HK-2 (cell line): ENCODE measurements at regions not wholly inside any gene's neighbourhood (a gene's known extent, or its start where the extent isn't known, plus 50 kb on each side); places are given as distances from the start of the nearest gene placed in this dataset.
"Not testable (repeated sequence)": the region's sequence is repeated elsewhere in the genome, so short reads cannot be mapped to it uniquely, and the experiment has no call there.

Source experiments
- DNase-seq: peaks from one replicate; pipeline ENCODE4 v3.0.0-alpha.2; 2018; ENCODE audit not compliant: unreplicated experiment

DNA sequence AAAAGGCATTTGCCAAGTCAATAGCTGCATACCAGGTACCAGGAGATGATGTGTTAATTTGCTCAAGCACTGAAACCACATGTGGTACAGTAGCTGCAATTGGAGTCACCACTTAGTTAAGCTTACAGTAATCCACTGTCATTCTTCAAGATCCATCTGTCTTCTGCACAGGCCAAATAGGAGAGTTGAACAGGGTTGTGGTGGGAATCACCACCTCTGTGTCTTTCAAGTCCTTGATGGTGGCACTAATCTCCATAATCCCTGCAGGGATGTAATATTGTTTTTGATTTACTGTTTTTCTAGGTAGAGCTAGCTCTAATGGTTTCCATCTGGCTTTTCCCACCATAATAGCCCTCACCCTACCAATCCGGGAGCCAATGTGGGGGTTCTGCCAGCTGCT lies 91.9 kb downstream of the FCRL5 start:
- no peak for DNase-seq

DNA sequence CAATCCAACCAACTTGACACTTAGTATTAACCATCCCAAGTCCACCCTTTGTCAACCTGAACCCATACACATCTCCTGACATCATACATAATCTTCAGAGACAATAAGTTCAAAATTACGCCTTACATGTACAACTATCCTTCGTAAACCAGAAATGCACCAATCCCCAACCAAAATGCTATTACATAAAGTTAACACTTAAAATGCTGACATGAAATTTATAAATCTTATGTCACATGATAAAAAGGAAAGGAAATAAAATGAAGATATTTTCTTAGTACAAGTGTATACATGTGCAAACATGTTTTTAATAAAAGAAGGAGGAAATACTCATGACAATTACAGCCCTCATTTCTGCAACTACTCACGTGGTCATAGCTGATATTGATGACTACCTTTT lies 95.0 kb downstream of the FCRL5 start:
- DNase-seq = no peak

DNA sequence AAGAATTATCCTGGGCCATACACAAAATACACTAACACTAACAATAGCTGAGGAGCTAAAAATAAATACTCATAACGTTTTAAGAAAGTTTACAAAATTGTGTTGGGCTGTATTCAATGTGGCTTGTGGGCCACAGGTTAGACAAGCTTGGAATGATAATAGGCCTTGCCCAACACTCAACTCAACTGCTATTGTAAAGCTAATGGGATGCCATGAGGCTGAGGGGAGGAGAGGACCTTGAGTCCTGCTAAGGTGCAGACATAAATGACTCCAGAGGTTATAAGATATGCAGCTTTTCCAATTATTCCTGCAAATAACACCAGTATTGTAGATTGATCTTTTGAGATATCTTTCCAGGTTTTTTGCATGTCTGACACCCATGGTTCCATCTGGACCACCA lies 97.0 kb downstream of the FCRL5 start:
- DNase-seq = no peak

DNA sequence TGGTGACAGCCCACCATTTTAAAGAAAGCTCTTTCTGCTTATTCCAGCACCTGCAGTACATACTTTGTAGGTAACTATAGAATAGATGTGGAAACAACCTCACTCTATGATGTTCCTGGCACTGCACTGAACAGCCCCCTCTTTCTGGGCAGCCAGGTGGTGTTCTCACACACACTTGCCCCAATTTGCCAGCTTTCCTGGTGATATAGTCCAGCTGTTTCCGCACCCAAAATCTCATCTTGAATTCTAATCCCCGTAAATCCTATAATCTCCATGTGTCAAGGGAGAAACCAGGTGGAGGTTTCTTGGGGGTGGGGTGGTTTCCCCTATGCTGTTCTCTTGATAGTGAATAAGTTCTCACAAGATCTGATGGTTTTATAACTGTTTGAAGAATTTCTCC lies 102.2 kb downstream of the FCRL5 start:
- no peak for DNase-seq

DNA sequence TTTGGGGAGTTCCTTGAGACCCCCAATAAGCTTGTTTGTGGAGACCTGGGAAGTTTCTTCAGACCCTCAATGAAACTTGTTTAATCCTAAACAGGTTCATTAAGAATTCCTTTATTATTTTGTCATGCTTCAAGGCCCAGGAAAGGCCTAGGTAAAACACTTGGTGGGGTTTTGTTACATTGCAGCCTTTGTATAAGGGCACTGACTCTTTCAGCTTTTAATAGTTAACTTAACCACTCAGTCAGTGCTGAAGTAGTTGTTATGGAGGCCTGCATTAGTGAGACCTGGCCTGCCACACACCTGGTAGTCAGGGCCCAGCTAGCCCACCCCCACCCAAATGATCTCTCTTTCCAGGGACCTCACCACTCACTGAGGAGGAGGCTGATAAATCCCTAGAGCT lies 103.7 kb downstream of the FCRL5 start:
- no peak for DNase-seq

DNA sequence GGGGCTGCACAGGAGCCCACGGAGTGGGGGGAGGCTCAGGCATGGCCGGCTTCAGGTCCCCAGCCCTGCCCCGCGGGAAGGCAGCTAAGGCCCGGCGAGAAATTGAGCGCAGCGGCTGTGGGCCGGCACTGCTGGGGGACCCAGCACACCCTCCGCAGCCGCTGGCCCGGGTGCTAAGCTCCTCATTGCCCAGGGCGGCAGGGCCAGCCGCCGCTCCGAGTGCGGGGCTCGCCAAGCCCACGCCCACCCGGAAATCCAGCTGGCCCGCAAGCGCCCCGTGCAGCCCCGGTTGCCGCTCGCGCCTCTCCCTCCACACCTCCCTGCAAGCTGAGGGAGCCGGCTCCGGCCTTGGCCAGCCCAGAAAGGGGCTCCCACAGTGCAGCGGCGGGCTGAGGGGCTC lies 106.0 kb downstream of the FCRL5 start:
- not testable (repeated sequence) for DNase-seq

DNA sequence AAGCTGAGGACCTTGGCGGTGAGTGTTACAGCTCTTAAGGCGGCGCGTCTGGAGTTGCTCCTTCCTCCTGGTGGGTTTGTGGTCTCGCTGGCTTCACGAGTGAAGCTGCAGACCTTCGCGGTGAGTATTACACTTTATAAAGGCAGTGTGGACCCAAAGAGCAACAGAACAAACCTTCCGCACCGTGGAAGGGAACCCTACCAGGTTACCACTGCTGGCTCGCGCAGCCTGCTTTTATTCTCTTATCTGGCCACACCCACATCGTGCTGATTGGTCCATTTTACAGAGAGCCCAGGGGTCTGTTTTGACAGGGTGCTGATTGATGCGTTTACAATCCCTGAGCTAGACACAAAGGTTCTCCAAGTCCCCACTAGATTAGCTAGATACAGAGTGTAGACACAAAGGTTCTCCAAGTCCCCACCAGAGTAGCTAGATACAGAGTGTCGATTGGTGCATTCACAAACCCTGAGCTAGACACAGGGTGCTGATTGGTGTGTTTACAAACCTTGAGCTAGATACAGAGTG lies 106.6 kb downstream of the FCRL5 start:
- DNase-seq = not testable (repeated sequence)

DNA sequence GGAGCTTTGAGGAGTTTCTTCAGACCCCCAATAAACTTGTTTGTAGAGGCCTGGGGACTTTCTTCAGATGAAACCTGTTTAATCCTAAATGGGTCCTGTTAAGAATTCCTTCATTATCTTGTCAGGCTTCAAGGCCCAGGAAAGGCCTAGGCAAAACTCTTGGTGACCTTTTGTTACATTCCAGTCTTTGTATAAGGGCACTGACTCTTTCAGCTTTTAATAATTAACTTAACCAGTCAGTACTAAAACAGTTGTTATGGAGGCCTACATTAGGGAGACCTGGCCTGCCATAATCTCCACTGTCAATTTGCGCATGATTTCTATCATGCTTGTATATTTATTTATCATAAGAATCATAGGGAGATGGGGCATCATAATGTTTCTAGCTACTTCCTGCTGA lies 110.2 kb downstream of the FCRL5 start:
- DNase-seq = no peak

DNA sequence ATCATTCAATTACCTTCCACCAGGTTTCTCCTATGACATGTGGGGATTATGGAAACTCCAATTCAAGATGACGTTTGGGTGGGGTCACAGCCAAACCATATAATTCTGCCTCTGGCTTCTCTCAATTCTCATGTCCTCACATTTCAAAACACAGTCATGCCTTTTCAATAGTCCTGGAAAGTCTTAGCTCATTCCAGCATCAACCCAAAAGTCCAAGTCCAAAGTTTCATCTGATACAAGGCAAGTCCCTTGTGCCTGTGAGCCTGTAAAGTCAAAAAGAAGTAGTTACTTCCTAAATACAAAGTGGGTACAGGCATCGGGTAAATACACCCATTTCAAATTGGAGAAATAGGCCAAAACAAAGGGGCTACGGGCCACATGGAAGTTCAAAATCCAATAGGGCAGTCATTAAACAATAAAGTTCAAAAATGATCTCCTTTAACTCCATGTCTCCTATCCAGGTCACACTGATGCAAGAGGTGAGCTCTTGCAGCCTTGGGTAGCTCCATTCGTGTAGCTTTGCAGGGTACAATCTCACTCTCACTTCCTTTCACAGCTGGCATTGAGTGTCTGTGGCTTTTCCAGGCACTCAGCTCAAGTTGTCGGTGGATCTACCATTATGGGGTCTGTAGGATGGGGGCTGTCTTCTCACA lies 112.9 kb downstream of the FCRL5 start:
- DNase-seq = no peak

DNA sequence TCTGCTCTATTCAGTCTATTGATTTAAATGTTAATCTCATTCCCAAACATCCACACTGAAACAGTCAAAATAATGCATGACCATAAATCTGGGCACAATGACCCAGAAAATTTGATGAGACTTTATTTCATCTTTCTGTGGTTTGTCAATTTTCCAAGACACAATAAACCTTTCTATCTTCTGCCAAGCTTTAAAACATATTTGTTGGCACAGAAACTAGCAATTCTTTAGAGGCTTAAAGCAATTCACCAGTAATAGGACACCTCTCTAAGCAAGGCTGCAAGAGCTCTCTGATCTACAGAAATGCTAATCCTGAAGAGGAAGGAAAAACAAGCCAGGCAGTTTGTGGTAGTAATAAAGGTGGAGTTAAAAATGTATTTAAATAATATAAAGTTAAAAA lies 113.7 kb downstream of the FCRL5 start:
- no peak for DNase-seq

DNA sequence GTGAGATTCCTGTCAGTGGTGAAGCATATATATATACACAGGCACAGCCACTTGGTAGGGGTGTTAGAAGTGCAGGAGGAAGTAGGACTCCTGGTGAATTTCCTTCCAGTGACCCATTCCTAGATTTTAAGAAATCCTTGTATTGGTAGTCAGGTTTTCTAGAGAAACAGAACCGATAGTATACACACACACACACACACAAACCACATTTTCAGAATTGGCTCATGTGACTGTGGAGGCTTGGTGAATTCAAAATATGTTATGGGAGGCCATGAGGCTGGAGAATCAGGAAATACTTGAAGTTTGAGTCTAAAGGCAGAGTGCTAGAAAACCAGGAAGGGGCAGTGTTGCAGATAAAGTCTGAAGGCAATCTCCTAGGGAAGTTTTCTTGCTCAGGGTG lies 114.2 kb downstream of the FCRL5 start:
- no peak for DNase-seq

DNA sequence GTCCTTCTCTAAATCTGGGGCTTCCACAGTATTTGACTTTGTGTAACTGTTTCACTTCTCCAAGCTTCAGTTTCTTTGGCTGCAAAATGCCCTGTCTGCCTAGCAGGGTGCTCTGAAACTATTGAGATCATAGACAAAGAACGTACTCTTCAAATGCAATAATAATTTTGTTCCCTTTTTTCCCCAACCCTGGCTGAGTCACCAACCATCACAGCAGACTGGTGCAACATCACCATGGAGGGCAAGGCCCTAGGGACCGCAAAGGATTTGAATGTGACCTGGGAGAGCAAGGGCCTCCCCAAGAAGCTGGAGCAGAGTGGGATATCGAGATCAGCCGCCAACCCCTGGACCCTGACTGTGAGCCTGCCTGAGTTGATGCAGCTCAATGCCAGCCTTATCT lies 115.0 kb downstream of the FCRL5 start:
- DNase-seq = no peak

DNA sequence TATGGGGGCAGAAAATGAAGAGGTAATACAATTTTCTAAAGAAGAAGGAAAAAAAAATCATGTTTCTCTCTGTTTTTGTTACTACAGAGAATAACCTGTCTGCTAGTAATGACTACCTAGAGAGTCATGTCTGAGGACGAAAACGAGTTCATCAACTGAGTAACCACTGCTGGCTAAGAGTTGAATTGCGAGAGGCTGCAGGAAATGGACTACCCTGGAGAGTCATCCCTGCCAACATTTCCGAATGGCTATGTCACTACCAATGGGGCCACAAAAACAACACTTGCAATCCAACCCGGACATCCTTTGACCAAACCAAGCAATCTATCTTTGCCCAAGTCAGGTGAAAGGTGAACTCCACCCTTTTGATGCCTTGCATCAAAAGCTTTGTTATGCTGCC lies 120.6 kb downstream of the FCRL5 start:
- DNase-seq = no peak

DNA sequence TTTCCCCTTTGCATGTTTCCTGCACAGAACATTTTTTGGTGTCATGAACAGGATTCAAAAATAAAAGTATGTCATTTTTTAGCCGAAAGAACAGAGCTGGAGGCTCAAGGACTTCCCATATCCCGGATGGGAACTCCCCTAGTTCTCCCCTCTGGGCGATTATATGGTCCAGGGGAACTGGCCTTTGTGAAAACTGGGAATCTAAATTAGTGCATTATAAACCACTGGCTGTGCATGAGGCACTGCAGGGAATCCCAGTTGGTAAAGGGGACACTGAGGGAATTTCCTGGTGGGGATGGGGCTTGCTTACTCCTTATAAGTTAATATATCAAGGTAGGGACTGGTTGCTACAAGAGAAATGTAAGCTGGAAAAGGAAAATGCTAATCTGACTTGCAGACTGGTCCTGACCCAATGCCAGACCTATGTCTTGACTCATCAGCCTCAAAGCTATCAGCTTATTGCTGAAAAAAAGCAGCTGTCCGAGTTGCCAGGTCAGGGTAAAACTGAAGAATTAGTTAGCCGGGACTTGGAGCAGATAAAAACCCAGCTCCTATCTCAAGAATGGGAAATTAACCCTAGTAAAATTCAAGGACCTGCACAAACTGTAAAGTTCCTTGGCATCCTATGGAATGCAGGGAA lies 122.6 kb downstream of the FCRL5 start:
- DNase-seq = no peak

DNA sequence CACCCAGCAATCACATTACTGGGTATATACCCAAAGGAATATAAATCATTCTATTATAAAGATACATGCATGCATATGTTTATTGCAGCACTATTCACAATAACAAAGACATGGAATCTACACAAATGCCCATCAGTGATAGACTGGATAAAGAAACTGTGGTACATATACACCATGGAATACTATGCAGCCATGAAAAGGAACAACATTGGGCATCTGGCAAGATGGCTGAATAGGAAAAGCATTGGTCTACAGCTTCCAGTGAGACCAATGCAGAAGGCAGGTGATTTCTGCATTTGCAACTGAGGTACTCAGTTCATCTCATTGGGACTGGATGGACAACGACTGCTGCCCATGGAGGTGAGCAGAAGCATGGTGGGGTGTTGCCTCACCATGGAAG lies 128.6 kb downstream of the FCRL5 start:
- DNase-seq = not testable (repeated sequence)

DNA sequence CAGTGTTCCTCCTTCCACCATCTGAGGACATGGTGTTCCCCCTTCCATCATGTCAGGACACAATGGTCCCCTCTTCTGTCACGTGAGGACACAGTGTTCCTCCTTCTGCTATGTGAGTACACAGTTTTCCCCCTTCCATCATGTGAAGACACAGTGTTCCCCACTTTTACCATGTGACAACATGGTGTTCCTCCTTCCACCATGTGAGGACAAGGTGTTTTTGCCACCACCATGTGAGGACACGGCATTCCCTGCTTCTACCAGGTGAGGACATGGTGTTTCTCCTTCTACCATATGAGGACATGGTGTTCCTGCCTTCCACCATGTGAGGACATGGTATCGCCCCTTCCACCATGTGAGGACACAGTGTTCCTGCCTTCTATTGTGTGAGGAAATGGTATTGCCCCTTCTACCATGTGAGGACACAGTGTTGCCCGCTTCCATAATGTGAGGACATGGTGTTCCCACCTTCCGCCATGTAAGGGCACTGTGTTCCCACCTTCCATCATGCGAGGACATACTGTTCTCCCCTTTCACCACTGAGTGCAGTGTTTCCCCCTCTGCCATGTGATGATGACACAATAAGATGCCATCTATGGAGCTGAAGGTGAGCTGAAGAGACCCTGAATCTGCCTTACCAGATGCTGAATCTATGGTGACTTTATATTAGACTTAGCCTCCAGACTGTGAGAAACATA lies 132.3 kb downstream of the FCRL5 start:
- no peak for DNase-seq

DNA sequence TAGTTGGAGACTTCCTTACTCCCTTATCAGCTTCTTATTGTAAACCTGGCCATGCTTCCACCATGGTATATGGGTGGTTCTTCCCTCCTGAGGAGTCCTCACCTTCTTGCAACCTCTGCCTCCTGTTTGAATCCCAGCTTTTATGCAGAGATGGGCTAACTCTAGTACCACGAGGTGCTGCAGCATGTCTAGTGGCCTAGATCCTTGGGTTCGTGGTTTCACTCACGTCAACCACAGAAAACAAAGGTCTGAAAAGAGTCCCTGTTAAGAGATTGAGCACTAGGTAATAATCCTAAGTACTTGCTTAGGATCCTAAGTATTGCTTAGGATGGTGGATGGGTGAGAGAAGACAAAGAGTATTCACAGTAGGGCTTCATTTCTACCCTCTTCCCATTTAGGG lies 133.7 kb downstream of the FCRL5 start:
- DNase-seq = no peak

DNA sequence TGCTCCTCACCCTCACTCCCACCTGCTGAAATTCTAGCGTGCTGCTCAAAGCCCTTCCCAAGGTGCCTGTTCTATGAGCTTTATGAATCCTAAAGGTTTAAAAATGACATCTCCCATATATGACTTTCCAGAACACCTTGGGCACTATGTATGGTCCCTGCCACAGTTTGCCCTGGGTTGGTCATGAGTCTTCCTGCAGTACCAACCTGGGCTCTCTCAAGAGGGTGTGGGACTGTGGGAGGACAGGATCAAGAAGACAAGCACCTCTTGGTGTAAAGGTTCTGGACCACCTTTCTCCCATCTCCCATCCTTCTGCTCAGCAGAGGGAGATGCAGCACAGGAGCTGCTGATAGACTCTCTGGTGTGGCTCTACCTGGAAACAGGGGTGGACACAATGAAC lies 134.1 kb downstream of the FCRL5 start:
- no peak for DNase-seq

DNA sequence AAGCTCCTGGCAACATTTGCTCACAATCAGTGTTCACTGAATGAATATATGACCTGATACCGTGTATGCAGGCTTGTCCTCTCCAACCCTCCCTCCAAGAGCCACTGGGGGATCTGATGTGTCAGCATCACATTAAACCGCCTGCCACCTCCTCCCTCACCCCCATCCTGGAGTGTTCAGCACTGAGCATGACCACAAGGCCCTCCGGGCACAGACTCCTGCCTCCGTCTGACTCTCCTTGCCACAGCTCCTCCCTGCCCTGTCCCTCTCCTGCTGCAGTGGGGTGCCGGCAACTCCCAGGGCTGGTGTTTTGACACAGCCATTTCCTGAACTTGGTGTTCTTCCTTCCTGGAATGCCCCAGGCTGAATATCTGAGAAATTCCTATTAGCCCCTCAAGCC lies 136.7 kb downstream of the FCRL5 start:
- DNase-seq = no peak

DNA sequence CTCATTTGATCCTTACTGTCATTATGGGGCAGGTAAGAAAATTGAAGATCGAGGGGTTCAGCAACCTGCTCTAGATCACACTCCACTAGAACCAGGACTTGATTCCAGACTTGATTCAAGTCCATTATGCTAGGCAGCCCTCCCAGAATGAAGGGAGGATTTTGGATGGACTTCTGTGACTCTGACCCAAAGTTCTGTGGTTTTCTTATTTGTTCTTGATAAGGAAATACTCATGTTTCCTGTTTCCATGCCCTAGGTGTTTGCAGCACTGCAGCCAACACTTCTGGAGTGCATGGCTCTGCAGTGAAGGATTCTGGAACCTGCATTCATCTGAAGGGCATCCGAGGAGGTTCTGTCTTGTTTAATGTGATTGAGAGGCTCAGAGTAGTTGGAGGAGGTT lies 140.0 kb downstream of the FCRL5 start:
- no peak for DNase-seq

DNA sequence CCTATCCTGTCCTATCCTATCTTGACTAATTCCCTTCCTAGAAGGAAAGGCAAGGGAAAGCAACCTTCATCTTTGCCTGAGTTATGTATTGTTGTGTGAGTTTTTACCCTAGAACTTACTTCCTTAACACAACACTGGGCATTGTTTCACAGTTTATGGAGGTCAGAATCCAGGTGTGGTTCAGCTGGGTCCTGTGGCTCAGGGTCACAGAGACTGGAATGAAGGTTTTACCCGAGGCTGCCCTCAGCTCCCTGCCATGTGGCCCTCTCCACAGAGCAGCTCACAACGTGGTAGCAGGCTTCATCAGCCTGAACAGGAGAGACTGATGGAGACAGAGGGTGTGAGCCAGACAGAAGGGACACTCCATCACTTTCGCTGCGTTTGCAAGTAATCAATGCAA lies 140.5 kb downstream of the FCRL5 start:
- no peak for DNase-seq

DNA sequence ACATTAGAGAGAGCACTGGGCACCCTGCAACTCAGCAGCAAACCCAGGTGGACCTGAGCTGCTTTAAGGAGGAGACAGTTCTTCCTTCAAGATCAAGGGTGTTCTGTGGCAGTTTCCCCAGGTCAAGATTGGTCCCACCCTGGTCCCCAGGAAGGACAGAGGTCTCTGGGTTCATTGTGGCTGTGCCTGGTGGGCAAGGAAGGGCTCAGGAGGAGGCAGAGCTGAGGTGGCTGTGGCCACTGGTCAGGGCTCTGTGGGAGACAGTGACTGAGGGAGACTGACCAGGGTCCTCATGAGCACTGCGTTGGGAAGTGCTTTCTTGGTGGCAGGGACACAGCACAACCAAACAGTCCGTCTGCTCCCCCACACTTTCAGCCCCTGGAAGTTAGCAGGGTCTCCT lies 141.3 kb downstream of the FCRL5 start:
- no peak for DNase-seq

DNA sequence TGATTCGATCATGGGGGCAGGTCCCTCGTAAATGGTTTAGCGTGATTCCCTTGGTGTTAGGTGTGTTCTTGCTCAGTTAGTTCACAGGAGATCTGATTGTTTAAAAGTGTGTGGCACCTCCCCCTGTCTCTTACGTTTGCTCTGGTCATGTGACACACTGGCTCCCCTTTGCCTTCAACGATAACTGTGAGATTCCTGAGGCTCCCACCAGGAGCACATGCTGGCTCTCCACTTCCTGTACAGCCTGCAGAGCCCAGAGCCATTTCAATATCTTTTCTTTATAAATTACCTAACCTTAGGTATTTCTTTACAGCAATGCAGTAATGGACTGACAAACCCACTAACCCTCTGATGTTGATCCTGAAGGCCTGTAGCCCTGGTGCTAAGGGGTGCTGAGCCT lies 141.9 kb downstream of the FCRL5 start:
- no peak for DNase-seq
